ENCODE measurements at regions not wholly inside any gene's neighbourhood (a gene's known extent, or its start where the extent isn't known, plus 50 kb on each side); places are given as distances from the start of the nearest gene placed in this dataset.
"Not testable (repeated sequence)": the region's sequence is repeated elsewhere in the genome, so short reads cannot be mapped to it uniquely, and the experiment has no call there.

- DNase-seq (ENCODE audit: low spot score): no peak
Observed at GRCh38 chr12:73517859-73518258, 1019.8 kb upstream of the ATXN7L3B start.

DNA sequence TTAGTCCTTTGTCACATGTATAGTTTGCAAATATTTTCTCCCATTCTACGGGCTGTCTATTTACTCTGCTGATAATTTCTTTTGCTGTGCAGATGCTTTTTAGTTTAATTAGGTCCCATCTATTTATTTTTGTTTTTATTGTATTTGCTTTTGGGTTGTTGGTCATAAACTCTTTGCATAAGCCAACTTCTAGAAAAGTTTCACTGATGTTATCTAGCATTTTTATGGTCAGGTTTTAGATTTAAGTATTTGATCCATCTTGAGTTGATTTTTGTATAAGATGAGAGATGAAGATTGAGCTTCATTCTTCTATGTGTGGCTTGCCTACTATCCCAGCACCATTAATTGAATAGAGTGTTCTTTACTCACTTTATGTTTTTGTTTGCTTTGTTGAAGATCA lies 1008.4 kb upstream of the ATXN7L3B start:
- no peak for DNase-seq (ENCODE audit: low spot score)

GRCh38 chr12:73529954-73530353 lies 1007.7 kb upstream of the ATXN7L3B start:
- no peak for DNase-seq (ENCODE audit: low spot score)

DNA sequence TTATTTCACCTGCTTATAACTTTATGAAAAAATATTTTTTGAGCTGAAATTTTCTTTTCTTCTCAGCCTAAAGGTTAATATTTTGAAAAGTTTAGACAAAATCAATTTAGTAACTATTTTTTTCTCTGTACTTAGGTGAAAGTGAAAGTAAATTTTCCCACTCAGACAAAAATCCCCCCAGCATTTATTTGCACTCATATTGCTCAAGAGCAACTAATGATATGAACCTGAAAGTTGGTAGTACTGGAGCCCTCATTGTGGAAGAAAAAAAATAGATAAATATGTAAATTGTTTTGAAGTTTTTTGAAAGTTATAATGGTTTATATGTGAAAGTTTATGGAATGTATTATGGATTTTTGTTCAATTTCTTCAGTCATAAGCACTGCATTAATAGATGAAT lies 1005.9 kb upstream of the ATXN7L3B start:
- no peak for DNase-seq (ENCODE audit: low spot score)

DNA sequence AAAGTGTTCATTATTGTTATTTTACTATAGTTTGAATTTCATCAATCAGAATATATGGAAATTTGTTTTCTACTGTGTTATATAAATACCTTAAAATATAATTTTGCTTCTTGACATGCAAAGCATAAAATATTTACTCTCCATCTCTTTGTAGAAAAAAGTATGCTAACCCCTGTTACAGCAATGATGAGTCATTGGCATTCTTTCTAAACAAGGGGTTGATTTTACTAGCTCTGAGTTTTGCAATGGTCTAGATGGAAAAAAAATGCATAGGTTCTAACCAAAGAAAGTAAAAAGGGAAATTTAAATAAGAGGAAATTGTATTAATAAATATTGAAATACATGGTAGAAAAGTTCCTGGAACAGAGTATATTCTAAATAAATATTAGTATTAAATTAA lies 990.2 kb upstream of the ATXN7L3B start:
- DNase-seq (ENCODE audit: low spot score): no peak

- DNase-seq (ENCODE audit: low spot score): no peak
Observed at GRCh38 chr12:73585136-73585535, 952.5 kb upstream of the ATXN7L3B start.

DNA sequence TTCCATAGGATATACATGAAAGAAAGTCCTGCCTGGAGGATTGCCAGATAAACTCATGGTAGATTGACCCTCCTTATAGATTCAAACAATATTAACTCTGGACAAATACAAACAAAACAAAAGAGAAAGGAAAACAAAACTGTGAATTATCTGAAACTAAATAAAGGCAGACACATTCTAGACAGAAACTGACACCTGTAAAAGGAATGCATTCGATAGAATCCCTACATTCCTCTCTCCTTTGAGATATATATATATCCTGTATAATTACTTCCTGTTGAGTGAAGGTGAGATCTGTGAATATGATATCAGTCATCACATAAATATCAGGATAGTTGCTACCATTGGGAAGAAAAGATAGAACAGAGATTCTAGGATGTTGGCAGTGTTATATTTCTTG lies 948.4 kb upstream of the ATXN7L3B start:
- DNase-seq (ENCODE audit: low spot score): no peak

- no peak for DNase-seq (ENCODE audit: low spot score)
Observed at GRCh38 chr12:73598626-73599025, 939.0 kb upstream of the ATXN7L3B start.

DNA sequence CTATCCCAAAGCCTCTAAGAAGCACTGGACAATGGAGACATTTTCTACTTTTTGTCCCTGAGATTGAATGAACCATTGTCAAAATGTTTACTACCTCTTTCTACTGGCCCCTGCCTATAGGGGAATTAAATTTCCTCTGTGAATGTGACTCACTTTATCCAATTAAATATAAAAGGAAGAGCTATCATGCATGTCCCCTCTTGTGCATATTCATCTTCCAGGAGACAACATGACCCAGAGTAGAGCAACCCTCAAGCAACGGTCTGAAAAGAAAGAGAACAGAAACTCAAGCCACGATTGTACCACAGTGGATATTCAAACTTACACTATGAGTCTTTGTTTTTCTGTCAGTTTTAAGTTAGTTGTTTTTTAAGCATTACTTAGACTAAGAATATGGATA lies 938.4 kb upstream of the ATXN7L3B start:
- no peak for DNase-seq (ENCODE audit: low spot score)

DNA sequence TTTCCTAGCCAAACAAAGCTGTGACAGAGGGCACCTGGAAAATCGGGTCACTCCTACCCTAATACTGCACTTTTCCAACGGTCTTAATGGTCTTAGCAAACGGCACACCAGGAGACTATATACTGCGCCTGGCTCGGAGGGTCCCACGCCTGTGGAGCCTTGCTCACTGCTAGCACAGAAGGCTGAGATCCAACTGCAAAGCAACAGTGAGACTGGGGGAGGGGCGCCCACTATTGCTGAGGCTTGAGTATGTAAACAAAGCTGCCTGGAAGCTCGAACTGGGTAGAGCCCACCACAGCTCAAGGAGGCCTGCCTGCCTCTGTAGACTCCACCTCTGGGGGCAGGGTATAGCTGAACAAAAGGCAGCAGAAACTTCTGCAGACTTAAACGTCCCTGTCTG lies 931.7 kb upstream of the ATXN7L3B start:
- not testable (repeated sequence) for DNase-seq (ENCODE audit: low spot score)

DNA sequence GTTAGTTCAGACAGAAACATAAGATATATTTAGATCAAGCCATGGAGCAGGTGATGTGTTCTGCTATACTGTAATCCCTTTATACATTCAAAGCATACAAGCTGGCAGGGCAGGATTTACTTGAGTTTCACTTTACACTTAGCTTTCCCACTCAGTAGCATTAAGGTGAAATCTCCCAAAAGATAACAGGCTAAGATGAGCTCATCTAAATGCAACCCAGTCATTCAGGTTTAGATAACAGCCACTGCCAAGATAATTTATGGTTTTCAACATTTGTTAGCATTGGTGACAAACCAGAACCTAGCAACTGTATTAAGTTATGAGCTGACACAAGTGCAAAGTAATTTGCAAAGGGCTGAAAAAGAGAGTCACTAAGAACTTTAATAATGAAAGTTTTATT lies 925.1 kb upstream of the ATXN7L3B start:
- DNase-seq (ENCODE audit: low spot score): no peak

- no peak for DNase-seq (ENCODE audit: low spot score)
Observed at GRCh38 chr12:73623421-73623820, 914.2 kb upstream of the ATXN7L3B start.

GRCh38 chr12:73625226-73625625 lies 912.4 kb upstream of the ATXN7L3B start:
- no peak for DNase-seq (ENCODE audit: low spot score)

DNA sequence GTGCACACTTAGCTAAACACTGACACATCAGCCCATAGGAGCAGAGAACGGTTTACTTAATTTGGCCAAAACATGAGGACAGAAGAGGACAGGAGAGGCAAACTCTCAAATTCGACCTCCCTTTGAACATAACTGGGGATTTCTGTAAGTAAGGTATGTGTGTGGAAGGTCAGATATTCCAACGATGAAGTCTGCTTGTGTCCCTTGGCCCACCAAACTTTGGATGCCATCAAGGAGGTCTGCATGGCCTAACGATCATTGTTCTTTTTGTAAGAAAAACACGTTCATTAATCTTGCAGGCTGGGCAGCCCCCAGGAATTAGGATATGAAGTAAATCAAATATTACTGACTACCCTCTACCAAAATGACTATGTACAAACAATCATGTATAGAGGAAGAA lies 908.5 kb upstream of the ATXN7L3B start:
- no peak for DNase-seq (ENCODE audit: low spot score)

DNA sequence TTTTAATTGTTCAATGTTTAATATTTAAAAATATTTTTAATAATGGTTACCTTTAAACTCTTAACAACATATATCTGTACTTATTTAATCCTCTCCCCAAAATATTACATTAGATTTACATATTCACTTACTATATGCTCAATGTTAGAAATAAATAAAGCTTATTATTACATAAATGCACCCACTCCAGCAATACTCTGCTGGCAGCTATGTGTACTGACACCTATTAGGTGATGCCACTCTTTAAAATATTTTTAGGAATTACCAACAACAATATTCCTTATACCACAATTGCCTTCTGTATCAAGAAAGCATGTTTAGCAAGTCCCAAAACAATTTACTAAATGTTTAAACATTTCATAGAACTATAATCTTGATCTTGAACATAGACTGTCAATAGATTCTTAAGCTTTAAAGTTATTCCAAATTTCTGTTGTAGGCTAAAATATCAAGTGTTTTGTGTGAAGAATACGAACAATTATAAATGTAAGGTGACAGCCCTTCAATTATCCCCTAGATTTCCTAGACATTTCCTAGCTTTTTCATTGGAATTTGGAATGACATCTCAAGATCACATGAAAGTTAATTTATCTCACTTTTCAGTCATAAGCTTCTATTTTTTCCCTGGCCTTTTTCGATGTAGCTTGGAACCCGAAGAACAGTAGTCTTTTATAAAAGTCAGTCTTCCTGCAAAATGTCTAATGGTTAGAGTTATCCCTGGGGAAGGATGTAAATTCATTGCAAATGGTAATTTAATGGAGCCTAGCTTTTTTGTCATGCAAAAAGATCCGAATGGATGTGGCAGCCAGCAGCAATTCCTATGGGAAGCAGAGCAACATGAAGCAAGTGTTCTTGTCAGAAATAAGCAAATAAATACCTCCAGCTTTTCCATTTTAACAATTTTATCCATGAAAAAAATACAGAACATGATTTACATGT lies 907.5 kb upstream of the ATXN7L3B start:
- DNase-seq (ENCODE audit: low spot score): no peak

- no peak for DNase-seq (ENCODE audit: low spot score)
Observed at GRCh38 chr12:73632191-73632590, 905.4 kb upstream of the ATXN7L3B start.

GRCh38 chr12:73632661-73633060 lies 905.0 kb upstream of the ATXN7L3B start:
- no peak for DNase-seq (ENCODE audit: low spot score)

DNA sequence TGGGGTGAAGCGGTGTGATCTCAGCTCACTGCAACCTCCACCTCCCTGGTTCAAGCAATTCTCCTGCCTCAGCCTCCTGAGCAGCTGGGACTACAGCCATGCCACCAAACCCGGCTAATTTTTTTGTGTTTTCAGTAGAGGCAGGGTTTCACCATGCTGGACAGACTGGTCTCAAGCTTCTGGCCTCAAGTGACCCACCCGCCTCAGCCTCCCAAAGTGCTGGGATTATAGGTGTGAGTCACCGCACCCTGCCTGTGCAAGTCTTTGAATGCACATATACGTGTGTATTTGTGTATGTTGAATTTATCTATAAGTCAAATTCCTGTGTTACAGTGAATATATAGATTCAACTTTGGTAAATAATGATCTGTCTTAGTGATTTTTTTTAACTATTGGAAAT lies 898.2 kb upstream of the ATXN7L3B start:
- not testable (repeated sequence) for DNase-seq (ENCODE audit: low spot score)

DNA sequence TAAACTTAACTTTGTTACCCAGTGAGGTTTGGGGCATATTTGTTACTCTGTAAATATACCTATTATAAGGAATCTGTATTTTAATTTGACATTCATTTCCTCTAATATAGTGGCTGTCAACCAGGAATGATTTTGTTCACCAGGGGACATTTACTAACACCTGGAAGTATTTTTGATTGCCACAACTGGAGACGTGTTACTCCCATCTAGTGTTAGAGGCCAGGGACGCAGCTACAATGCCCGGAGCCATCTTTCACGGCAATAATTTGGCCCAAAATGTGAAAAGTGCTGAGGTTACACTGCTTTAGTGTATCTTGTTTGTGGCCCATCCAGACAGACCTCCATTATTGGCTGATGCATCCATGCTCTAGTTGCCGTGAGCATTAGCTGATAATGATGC lies 881.3 kb upstream of the ATXN7L3B start:
- no peak for DNase-seq (ENCODE audit: low spot score)

- DNase-seq (ENCODE audit: low spot score): no peak
Observed at GRCh38 chr12:73659802-73660201, 877.8 kb upstream of the ATXN7L3B start.

DNA sequence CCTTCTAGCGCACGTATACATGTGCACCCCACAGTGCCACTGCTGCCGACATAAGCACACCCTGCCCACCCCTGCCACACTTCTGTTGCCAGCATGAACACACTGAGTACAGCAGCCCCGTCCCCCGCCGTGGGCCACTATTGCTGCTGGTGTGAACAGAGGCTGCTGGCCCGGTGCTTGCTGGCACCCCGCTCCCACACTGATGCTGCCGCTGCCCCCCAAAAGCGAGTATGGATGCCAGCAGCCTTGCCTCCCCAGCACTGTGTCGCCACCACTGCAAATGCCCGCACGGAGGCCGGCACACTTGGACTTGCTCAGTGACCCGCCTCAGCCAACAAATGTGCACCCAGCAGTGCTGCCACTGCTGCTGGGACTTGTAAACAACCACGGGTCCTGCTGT lies 872.4 kb upstream of the ATXN7L3B start:
- no peak for DNase-seq (ENCODE audit: low spot score)

DNA sequence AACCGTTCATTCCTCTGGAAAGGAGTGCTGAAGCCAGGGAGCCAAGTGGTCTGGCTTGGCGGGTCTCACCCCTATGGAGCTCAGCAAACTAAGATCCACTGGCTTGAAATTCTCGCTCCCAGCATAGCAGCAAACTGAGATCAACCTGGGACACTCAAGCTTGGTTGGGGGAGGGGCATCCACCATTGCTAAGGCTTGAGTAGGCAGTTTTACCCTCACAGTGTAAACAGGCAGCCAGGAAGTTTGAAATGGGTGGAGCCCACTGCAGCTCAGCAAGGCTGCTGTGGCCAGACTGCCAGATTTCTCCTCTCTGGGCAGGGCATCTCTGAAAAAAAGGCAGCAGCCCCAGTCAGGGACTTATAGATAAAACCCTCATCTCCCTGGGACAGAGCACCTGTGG lies 866.1 kb upstream of the ATXN7L3B start:
- DNase-seq (ENCODE audit: low spot score): not testable (repeated sequence)

GRCh38 chr12:73677520-73678291 lies 859.9 kb upstream of the ATXN7L3B start:
- DNase-seq (ENCODE audit: low spot score): no peak
